Sciatic nerve (tissue), 2 donors: ENCODE measurements at regions not wholly inside any gene's neighbourhood (a gene's known extent, or its start where the extent isn't known, plus 50 kb on each side); places are given as distances from the start of the nearest gene placed in this dataset.
"Not testable (repeated sequence)": the region's sequence is repeated elsewhere in the genome, so short reads cannot be mapped to it uniquely, and the experiment has no call there.

Source experiments
- ATAC-seq: fragments of 200-7000 bp; cut with Tn5 transposase; one replicate; pipeline ENCODE4 v1.9.1; 2020; ENCODE audit warnings: mild to moderate bottlenecking, moderate library complexity
- DNase-seq: peaks from one replicate; pipeline ENCODE4 v3.0.0-alpha.2; 2020; ENCODE audit warnings: low spot score
- intact Hi-C: fragments of 100-400 bp; cut with DNase I; formaldehyde crosslinking; loops from one replicate; pipeline ENCODE4 v1.14.2; 2022
- donor health status: DM: no; HTN: no; CAD: no.
- donor health status: DM: no; HTN: no; CAD: no.

- DNase-seq = no peak
Measured at GRCh38 chr3:88725440-88726165, 381.8 kb upstream of the EPHA3 start.

GRCh38 chr3:88732186-88732585, 375.2 kb upstream of the EPHA3 start:
- no peak for ATAC-seq
- intact Hi-C loops = no loop called here
- DNase-seq = no peak

More at GRCh38 chr3:88725440-88726165, 381.8 kb upstream of the EPHA3 start:
- no peak for ATAC-seq
- intact Hi-C loops = no loop called here

- DNase-seq = no peak
- intact Hi-C loops = no loop called here
- ATAC-seq = peak; percentile 59
Measured at GRCh38 chr3:88742106-88742505, 365.3 kb upstream of the EPHA3 start.

- intact Hi-C loops = no loop called here
- DNase-seq = no peak
- ATAC-seq = peak; percentile 48
Measured at GRCh38 chr3:88742674-88743507, 364.5 kb upstream of the EPHA3 start.

GRCh38 chr3:88744896-88745295, 362.5 kb upstream of the EPHA3 start:
- intact Hi-C loops = no loop called here
- ATAC-seq (no peak), DNase-seq (no peak)

GRCh38 chr3:88747145-88747544, 360.3 kb upstream of the EPHA3 start:
- DNase-seq, ATAC-seq, intact Hi-C loops: not testable (repeated sequence)

GRCh38 chr3:88758676-88759075, 348.7 kb upstream of the EPHA3 start:
- intact Hi-C loops = no loop called here
- no peak for ATAC-seq
- no peak for DNase-seq

- intact Hi-C loops = no loop called here
- ATAC-seq (no peak), DNase-seq (no peak)
Measured at GRCh38 chr3:88767746-88768145, 339.7 kb upstream of the EPHA3 start.

GRCh38 chr3:88773766-88774165, 333.7 kb upstream of the EPHA3 start:
- no peak for DNase-seq
- no peak for ATAC-seq
- intact Hi-C loops = no loop called here

- intact Hi-C loops = no loop called here
- no peak for ATAC-seq
- no peak for DNase-seq
Measured at GRCh38 chr3:88775026-88775690, 332.3 kb upstream of the EPHA3 start.

- DNase-seq (no peak), ATAC-seq (no peak)
- intact Hi-C loops = no loop called here
Measured at GRCh38 chr3:88779482-88779881, 327.9 kb upstream of the EPHA3 start.

GRCh38 chr3:88784925-88785324, 322.5 kb upstream of the EPHA3 start:
- DNase-seq = no peak
- intact Hi-C loops = no loop called here
- ATAC-seq = no peak

- intact Hi-C loops = no loop called here
- no peak for DNase-seq
- no peak for ATAC-seq
Measured at GRCh38 chr3:88785841-88786240, 321.6 kb upstream of the EPHA3 start.

GRCh38 chr3:88795503-88795902, 311.9 kb upstream of the EPHA3 start:
- no peak for DNase-seq
- intact Hi-C loops = no loop called here
- no peak for ATAC-seq

GRCh38 chr3:88807491-88808105, 299.8 kb upstream of the EPHA3 start:
- no peak for ATAC-seq
- DNase-seq = no peak
- intact Hi-C loops = no loop called here

- ATAC-seq (no peak), DNase-seq (no peak)
- intact Hi-C loops = no loop called here
Measured at GRCh38 chr3:88809993-88810392, 297.4 kb upstream of the EPHA3 start.

- DNase-seq (no peak), ATAC-seq (no peak)
- intact Hi-C loops = no loop called here
Measured at GRCh38 chr3:88810455-88810854, 297.0 kb upstream of the EPHA3 start.

- ATAC-seq = no peak
- intact Hi-C loops = no loop called here
- no peak for DNase-seq
Measured at GRCh38 chr3:88811096-88811495, 296.3 kb upstream of the EPHA3 start.

GRCh38 chr3:88812576-88812975, 294.8 kb upstream of the EPHA3 start:
- no peak for ATAC-seq
- no peak for DNase-seq
- intact Hi-C loops = no loop called here

- intact Hi-C loops = no loop called here
- no peak for ATAC-seq
- no peak for DNase-seq
Measured at GRCh38 chr3:88816445-88816844, 291.0 kb upstream of the EPHA3 start.
